NCI-H524 (cell line): ENCODE measurements at regions not wholly inside any gene's neighbourhood (a gene's known extent, or its start where the extent isn't known, plus 50 kb on each side); places are given as distances from the start of the nearest gene placed in this dataset.
"Not testable (repeated sequence)": the region's sequence is repeated elsewhere in the genome, so short reads cannot be mapped to it uniquely, and the experiment has no call there.

ENCODE experiments used
- DNase-seq, 2 experiments: peaks; one replicate each; lab custom pipeline; 2025; lab: John Stamatoyannopoulos, UW

GRCh38 chr4:102397056-102397455, 51.8 kb upstream of the SLC39A8 start:
- DNase-seq, result not testable (repeated sequence)

GRCh38 chr4:102399021-102399420, 53.7 kb upstream of the SLC39A8 start:
- DNase-seq, result no peak

- no peak for DNase-seq
Measured at GRCh38 chr4:102400898-102401297, 55.6 kb upstream of the SLC39A8 start.

- no peak for DNase-seq
Measured at GRCh38 chr4:102402223-102402622, 56.9 kb upstream of the SLC39A8 start.

GRCh38 chr4:102403116-102403515, 57.8 kb upstream of the SLC39A8 start:
- DNase-seq, result no peak

GRCh38 chr4:102404431-102404969, 59.2 kb upstream of the SLC39A8 start:
- DNase-seq, result peak in 1 of 2 experiments; percentile 13

- DNase-seq, result peak; percentile 13 to 37
Measured at GRCh38 chr4:102405821-102406401, 60.6 kb upstream of the SLC39A8 start.

GRCh38 chr4:102410884-102411283, 65.6 kb upstream of the SLC39A8 start:
- DNase-seq, result not testable (repeated sequence)

- no peak for DNase-seq
Measured at GRCh38 chr4:102411408-102411807, 66.1 kb upstream of the SLC39A8 start.

- no peak for DNase-seq
Measured at GRCh38 chr4:102416765-102417164, 71.5 kb upstream of the SLC39A8 start.

- DNase-seq, result peak in 1 of 2 experiments; percentile 9
Measured at GRCh38 chr4:102420563-102421398, 75.5 kb upstream of the SLC39A8 start.

- DNase-seq, result no peak
Measured at GRCh38 chr4:102422843-102423242, 77.6 kb upstream of the SLC39A8 start.

- no peak for DNase-seq
Measured at GRCh38 chr4:102423375-102423774, 77.8 kb upstream of the NFKB1 start.

GRCh38 chr4:102427371-102427998, 73.7 kb upstream of the NFKB1 start:
- DNase-seq, result no peak

- no peak for DNase-seq
Measured at GRCh38 chr4:102428122-102428521, 73.0 kb upstream of the NFKB1 start.

- DNase-seq, result no peak
Measured at GRCh38 chr4:102429553-102429952, 71.6 kb upstream of the NFKB1 start.

GRCh38 chr4:102430461-102430910, 70.7 kb upstream of the NFKB1 start:
- no peak for DNase-seq

- DNase-seq, result no peak
Measured at GRCh38 chr4:102431608-102431961, 69.6 kb upstream of the NFKB1 start.

GRCh38 chr4:102437111-102437510, 64.0 kb upstream of the NFKB1 start:
- no peak for DNase-seq

GRCh38 chr4:102438396-102439235, 62.5 kb upstream of the NFKB1 start:
- DNase-seq, result no peak

- no peak for DNase-seq
Measured at GRCh38 chr4:102439236-102439614, 61.9 kb upstream of the NFKB1 start.

- no peak for DNase-seq
Measured at GRCh38 chr4:102439812-102440211, 61.3 kb upstream of the NFKB1 start.
